GM20000 (cell line): ENCODE measurements at regions not wholly inside any gene's neighbourhood (a gene's known extent, or its start where the extent isn't known, plus 50 kb on each side); places are given as distances from the start of the nearest gene placed in this dataset.

Source experiments
- DNase-seq: peaks from one replicate; pipeline ENCODE4 v3.0.0; 2012; ENCODE audit warnings: low spot score
- TF ChIP-seq, protein P1 (sequence below): IDR thresholded peaks from 2 replicates; pipeline ENCODE4 v1.5.1; 2012; ENCODE audit warnings: mild to moderate bottlenecking, control low read depth; ENCODE audit errors: extremely low read depth, missing control alignments

DNA sequence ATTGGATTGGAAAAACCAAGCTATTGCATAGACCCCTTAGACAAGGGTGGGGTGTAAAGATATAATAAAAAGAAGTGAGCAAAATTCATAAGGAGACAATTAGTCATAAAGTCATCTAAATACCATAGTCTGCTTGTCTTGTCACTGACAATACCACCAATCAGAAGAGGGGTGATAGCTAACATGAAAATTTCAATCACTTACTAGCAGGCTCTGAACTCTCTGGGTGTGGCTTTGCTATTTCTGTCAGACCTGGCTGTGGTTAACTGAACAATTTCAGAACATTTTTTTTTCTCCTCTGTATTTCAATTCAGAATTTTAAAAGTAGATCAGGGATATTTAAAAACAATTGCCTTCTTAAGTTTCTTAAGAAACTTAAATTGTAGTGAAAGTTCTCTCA lies 158.5 kb upstream of the PRMT6 start:
- DNase-seq, result no peak
- TF ChIP-seq, protein P1, sequence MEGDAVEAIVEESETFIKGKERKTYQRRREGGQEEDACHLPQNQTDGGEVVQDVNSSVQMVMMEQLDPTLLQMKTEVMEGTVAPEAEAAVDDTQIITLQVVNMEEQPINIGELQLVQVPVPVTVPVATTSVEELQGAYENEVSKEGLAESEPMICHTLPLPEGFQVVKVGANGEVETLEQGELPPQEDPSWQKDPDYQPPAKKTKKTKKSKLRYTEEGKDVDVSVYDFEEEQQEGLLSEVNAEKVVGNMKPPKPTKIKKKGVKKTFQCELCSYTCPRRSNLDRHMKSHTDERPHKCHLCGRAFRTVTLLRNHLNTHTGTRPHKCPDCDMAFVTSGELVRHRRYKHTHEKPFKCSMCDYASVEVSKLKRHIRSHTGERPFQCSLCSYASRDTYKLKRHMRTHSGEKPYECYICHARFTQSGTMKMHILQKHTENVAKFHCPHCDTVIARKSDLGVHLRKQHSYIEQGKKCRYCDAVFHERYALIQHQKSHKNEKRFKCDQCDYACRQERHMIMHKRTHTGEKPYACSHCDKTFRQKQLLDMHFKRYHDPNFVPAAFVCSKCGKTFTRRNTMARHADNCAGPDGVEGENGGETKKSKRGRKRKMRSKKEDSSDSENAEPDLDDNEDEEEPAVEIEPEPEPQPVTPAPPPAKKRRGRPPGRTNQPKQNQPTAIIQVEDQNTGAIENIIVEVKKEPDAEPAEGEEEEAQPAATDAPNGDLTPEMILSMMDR, result no peak

DNA sequence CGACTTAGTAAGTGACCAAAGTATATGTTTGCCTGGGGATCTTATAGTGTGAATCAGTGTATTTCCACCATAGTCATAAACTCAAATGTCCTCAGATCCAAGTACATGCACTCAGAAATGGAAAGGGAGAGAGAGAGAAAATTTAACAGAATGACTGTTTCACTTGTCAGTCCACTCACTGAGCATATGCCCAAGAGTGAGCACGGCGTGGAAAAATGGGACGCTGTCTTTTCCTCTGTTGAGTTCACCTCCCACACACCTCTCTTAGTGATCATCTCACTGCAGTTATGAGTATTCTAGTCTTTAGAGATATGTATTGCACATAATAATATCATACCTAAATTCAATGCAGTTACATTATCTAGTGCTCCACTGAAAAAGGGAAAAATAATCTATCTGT lies 156.8 kb upstream of the PRMT6 start:
- TF ChIP-seq, protein P1, result no peak
- no peak for DNase-seq

DNA sequence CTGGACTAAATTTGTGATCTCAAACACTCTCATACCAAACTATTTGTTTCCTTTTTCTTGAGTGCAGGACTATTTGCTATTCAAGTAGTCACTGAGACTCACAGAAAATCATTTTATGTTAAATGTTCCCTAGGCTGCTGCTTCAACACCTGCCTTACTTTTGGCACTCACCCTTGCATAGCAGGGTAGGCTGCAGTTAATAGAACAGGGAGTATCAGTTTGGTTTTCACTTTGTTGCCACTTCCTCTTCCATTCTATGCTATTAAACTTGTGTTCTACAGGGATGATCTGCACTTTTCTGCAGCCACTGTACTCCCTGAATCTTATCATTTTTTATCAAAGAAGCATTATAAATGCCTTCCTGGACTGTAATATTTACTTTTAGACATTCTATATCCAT lies 148.7 kb upstream of the PRMT6 start:
- peak; percentile 22 for DNase-seq
- TF ChIP-seq, protein P1, result no peak

DNA sequence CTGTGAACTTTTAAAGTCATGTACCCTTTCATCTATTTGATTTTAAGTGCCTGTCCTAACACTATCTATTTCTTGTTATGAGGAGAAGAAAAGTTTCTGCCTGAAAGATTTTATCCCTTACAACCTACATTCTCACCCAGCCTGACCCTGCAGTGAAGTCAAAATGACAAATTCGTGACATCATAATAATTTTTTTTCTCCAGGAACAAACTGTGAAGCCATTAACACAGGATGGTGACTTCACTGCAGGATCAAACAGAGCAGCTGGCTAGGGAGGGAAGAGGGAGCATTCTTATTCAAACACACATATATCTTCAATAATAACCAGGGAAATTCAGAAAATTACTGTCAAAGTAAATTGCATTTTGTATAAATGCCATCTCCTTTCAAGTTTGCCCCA lies 147.8 kb upstream of the PRMT6 start:
- TF ChIP-seq, protein P1, result no peak

DNA sequence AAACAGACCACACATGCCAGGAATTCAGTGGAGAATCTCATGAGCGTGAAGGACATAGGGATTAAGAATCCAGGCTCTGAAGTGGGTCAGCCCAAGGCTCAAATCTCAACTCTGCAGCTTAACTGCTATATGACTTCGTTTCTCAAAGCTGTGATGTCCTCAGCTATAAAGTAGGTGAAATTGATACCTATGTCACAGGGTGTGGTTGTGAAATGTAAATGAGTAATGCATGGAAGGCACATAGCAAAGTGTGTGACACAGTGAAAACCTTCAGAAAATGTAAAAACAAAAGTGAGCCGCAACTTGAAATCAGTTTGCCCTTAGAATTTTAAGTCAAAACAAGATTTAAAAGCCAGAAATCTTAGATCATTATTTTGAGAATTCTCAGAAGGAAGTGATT lies 145.7 kb upstream of the PRMT6 start:
- no peak for DNase-seq
- TF ChIP-seq, protein P1, result no peak

More for the DNA sequence above, 147.8 kb upstream of the PRMT6 start:
- no peak for DNase-seq

DNA sequence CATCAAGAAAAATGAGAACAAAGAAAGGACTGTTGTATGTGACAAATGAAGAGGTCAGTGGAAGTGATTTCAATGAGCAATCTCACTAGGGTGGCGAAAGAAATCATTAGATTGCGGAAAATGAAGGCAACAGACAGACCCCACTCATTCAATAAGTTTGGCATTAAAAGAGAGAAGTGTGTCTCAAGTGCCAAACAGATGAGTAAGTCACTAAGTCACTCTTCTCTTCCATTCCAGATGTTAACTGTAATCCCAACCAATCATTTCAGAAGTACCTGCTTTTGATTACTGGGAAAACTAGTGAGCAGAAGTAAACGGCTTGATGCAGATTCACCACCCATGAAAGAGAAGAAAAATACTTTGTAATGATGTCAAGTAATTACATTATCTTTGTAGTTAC lies 144.3 kb upstream of the PRMT6 start:
- TF ChIP-seq, protein P1, result no peak
- DNase-seq, result no peak

DNA sequence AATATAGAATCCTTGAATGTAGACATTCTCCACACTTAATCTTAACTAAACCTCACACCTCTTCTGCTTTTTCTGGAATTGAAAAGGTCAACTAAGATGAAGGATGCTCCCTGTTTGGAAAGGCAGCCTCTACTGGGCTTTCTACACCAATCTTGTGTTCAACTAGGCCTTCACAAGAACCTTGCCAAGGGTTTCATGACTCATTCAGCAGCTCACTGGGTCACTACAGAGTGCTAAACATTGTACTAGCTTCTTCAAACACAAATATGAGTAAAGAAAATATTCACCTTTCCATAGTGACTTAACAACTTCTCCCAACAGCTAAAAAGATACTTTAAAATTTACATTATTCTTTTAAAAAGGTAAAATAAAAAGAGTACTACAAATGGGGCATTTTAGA lies 135.3 kb upstream of the PRMT6 start:
- TF ChIP-seq, protein P1, result no peak
- DNase-seq, result no peak

DNA sequence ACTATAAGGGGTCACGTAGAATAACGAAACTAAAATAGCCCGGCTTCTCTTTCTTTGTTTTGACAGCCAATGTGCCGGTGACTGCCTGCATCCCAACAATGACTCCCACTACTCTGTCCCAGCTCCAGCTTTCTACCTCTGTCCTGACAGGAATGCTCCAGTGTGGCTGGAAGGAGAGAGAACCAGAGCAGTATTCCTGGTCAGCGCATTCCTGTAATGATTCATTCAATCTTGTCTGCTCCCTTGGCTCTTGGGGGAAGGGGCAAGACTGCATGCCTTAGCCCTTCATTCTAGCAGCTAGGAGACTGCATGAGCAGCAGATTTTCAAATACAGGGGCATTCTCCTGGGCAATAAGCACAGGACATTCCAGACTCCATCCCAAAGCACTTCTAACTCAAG lies 132.1 kb upstream of the PRMT6 start:
- TF ChIP-seq, protein P1, result no peak
- DNase-seq, result no peak
